ENCODE measurements at regions not wholly inside any gene's neighbourhood (a gene's known extent, or its start where the extent isn't known, plus 50 kb on each side); places are given as distances from the start of the nearest gene placed in this dataset.

GRCh38 chr3:178172121-178172520, 364.1 kb upstream of the KCNMB2 start:
- TF ChIP-seq CTCF (conservative IDR thresholded peaks at IDR 0.05 in 1 of 2, IDR thresholded peaks at IDR 0.05 in 1 of 2; ENCODE audit: extremely low read depth in 1 of 2, insufficient read depth in 1 of 2, low read depth in 1 of 2, low read length in 2 of 2) (no peak), EZH2 (IDR thresholded peaks at IDR 0.05; ENCODE audit: borderline replicate concordance, low read length) (no peak)

All from mammary epithelial cell (primary cell).